Keratinocyte (primary cell): ENCODE measurements at regions not wholly inside any gene's neighbourhood (a gene's known extent, or its start where the extent isn't known, plus 50 kb on each side); places are given as distances from the start of the nearest gene placed in this dataset.

Experiments used
- DNase-seq: peaks from one replicate; pipeline ENCODE4 v3.0.0-alpha.2; 2011; ENCODE audit warnings: low read depth, missing footprints, low spot score
- FAIRE-seq: peaks from 2 replicates; lab custom pipeline; 2011; peaks lifted over from hg19 to GRCh38; lab: Jason Lieb, UNC
- H2AFZ ChIP-seq: 2 replicates; pipeline ENCODE4 v1.6.0; 2012; ENCODE audit warnings: low read length, control low read depth, inconsistent platforms; ENCODE audit not compliant: control insufficient read depth
- H3K27ac ChIP-seq: 2 replicates; pipeline ENCODE4 v1.5.1; 2011; ENCODE audit warnings: low read length; ENCODE audit not compliant: control insufficient read depth, insufficient read depth
- H3K27me3 ChIP-seq: 3 replicates; pipeline ENCODE4 v1.6.0; 2011; ENCODE audit warnings: low read length; ENCODE audit not compliant: control insufficient read depth, insufficient read depth; ENCODE audit errors: extremely low read depth
- H3K36me3 ChIP-seq, 2 experiments: 2 replicates in 1 of 2; 3 replicates in 1 of 2; pipeline ENCODE4 v1.5.1; 2011; ENCODE audit warnings: low read length in 2 of 2, mild to moderate bottlenecking in 1 of 2; ENCODE audit not compliant: control insufficient read depth in 2 of 2, insufficient read depth in 2 of 2; ENCODE audit errors: extremely low read depth in 1 of 2
- H3K4me1 ChIP-seq: 3 replicates; pipeline ENCODE4 v1.5.1; 2011; ENCODE audit warnings: low read length; ENCODE audit not compliant: control insufficient read depth, insufficient read depth; ENCODE audit errors: extremely low read depth
- H3K4me2 ChIP-seq: 3 replicates; pipeline ENCODE4 v1.6.0; 2011; ENCODE audit warnings: low read depth, low read length; ENCODE audit not compliant: control insufficient read depth, insufficient read depth; ENCODE audit errors: extremely low read depth
- H3K4me3 ChIP-seq, 3 experiments: fragments of 200-600 bp in 1 of 3; sonication (generic) in 1 of 3; 2 replicates in 2 of 3; 3 replicates in 1 of 3; pipeline ENCODE4 v1.5.1; 2011 to 2016; ENCODE audit warnings: low read length in 3 of 3, mild to moderate bottlenecking in 3 of 3, control low read depth in 2 of 3, inconsistent platforms in 1 of 3, low read depth in 1 of 3, mixed read lengths in 1 of 3, mixed run types in 1 of 3, moderate library complexity in 1 of 3; ENCODE audit not compliant: control insufficient read depth in 2 of 3, insufficient read depth in 2 of 3; ENCODE audit errors: extremely low read depth in 1 of 3
- H3K79me2 ChIP-seq: 2 replicates; pipeline ENCODE4 v1.6.0; 2012; ENCODE audit warnings: low read length; ENCODE audit not compliant: control insufficient read depth, insufficient read depth
- H3K9ac ChIP-seq: 3 replicates; pipeline ENCODE4 v1.6.0; 2011; ENCODE audit warnings: low read length; ENCODE audit not compliant: control insufficient read depth, insufficient read depth; ENCODE audit errors: extremely low read depth
- H3K9me1 ChIP-seq: 3 replicates; pipeline ENCODE4 v1.6.0; 2011; ENCODE audit warnings: low read length; ENCODE audit not compliant: control insufficient read depth, insufficient read depth; ENCODE audit errors: extremely low read depth
- H3K9me3 ChIP-seq: 2 replicates; pipeline ENCODE4 v1.5.1; 2012; ENCODE audit warnings: low read depth, low read length; ENCODE audit not compliant: control insufficient read depth
- H4K20me1 ChIP-seq: 3 replicates; pipeline ENCODE4 v1.6.0; 2011; ENCODE audit warnings: low read length; ENCODE audit not compliant: control insufficient read depth, insufficient read depth; ENCODE audit errors: extremely low read depth
- EZH2 ChIP-seq: IDR thresholded peaks from one replicate; pipeline ENCODE4 v1.6.1; 2012; ENCODE audit warnings: inconsistent platforms, mild to moderate bottlenecking, low read length, moderate library complexity
- dilution Hi-C: fragments of 300-500 bp; cut with MboI; formaldehyde crosslinking; loops from one replicate; pipeline ENCODE4 v1.7.0; 2020; ENCODE audit warnings: low sequenced_read_pairs; ENCODE audit not compliant: extremely low pct_ligation_motif_present
- TF ChIP-seq, protein P1 (sequence below), 3 experiments: IDR thresholded peaks in 1 of 3; conservative IDR thresholded peaks in 1 of 3; optimal IDR thresholded peaks in 1 of 3; 2 replicates in 2 of 3; 3 replicates in 1 of 3; pipeline versions ENCODE3 to v1.5.1; 2011; ENCODE audit warnings: low read length in 3 of 3, mild to moderate bottlenecking in 3 of 3, moderate library complexity in 2 of 3, control low read depth in 1 of 3, inconsistent platforms in 1 of 3; ENCODE audit not compliant: insufficient read depth in 2 of 3; ENCODE audit errors: extremely low read depth in 1 of 3

DNA sequence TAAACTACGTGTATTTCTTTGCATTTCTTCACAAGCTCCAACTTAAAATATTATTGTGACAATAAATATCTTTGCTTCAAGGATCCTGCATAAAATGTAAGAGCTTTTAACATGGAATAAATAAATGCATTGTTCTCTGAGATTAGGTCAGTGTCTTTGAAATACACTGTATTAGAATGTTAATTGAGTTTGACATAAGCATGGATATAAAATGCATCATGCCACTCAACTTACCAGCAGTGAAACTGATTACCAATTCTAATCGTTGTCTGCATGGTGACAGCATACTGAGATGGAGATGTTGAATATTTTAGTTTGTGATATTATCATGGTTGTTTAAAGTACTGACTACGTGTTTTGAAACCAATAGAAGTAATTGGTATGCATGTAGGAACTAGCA, 555.3 kb upstream of the ZNF608 start:
- Histone ChIP-seq H4K20me1 (no peaks in the 10 kb centered on the region), H3K79me2 (no peaks in the 10 kb centered on the region), H3K9ac (no peak overlapping the region), H3K9me3 (no peaks in the 10 kb centered on the region), H3K4me2 (no peak overlapping the region), H3K36me3 (no peaks in the 10 kb centered on the region), H3K27ac (no peak overlapping the region), H2AFZ (no peak overlapping the region), H3K4me1 (peaks cover 6% of the 10 kb centered on the region), H3K4me3 (no peak overlapping the region), H3K27me3 (no peaks in the 10 kb centered on the region), H3K9me1 (no peaks in the 10 kb centered on the region)
- dilution Hi-C loops: no loop called here
- TF ChIP-seq, protein P1, sequence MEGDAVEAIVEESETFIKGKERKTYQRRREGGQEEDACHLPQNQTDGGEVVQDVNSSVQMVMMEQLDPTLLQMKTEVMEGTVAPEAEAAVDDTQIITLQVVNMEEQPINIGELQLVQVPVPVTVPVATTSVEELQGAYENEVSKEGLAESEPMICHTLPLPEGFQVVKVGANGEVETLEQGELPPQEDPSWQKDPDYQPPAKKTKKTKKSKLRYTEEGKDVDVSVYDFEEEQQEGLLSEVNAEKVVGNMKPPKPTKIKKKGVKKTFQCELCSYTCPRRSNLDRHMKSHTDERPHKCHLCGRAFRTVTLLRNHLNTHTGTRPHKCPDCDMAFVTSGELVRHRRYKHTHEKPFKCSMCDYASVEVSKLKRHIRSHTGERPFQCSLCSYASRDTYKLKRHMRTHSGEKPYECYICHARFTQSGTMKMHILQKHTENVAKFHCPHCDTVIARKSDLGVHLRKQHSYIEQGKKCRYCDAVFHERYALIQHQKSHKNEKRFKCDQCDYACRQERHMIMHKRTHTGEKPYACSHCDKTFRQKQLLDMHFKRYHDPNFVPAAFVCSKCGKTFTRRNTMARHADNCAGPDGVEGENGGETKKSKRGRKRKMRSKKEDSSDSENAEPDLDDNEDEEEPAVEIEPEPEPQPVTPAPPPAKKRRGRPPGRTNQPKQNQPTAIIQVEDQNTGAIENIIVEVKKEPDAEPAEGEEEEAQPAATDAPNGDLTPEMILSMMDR (optimal IDR thresholded peaks at IDR 0.05 in 1 of 3, IDR thresholded peaks at IDR 0.05 in 1 of 3, conservative IDR thresholded peaks at IDR 0.05 in 1 of 3; ENCODE audit: extremely low read depth in 1 of 3, insufficient read depth in 2 of 3, low read length in 3 of 3): no peak
- TF ChIP-seq EZH2: no peak
- DNase-seq (no peak), FAIRE-seq (no peak)

DNA sequence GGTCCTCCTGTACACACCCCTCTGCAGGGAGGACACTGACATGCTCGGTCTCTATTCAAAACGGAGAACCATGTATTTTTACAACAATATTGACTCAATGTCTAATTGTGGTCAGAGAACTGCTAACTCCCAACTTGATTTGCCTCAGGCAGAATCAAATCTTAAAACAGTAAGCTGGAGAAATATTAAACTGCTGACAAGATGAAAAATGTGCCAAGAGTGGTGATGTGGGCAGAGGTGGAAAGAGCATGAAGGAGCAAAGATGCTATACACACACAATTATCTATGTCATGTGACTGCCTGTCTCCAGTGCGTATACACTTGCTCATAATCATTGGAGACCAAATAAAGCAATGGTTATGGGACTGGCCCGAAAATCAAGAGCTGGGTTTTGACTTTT, 556.1 kb upstream of the ZNF608 start:
- DNase-seq: no peak

More for the DNA sequence above, 556.1 kb upstream of the ZNF608 start:
- Histone ChIP-seq H3K9me1 (no peaks in the 10 kb centered on the region), H3K36me3 (no peaks in the 10 kb centered on the region), H3K4me3 (no peak overlapping the region), H4K20me1 (no peaks in the 10 kb centered on the region), H3K27me3 (no peaks in the 10 kb centered on the region), H2AFZ (no peak overlapping the region), H3K79me2 (no peaks in the 10 kb centered on the region), H3K9ac (no peak overlapping the region), H3K9me3 (no peaks in the 10 kb centered on the region), H3K4me1 (peaks cover 6% of the 10 kb centered on the region), H3K27ac (no peak overlapping the region), H3K4me2 (no peak overlapping the region)
- no peak for TF ChIP-seq EZH2
- TF ChIP-seq, protein P1 (optimal IDR thresholded peaks at IDR 0.05 in 1 of 3, IDR thresholded peaks at IDR 0.05 in 1 of 3, conservative IDR thresholded peaks at IDR 0.05 in 1 of 3; ENCODE audit: extremely low read depth in 1 of 3, insufficient read depth in 2 of 3, low read length in 3 of 3): no peak
- FAIRE-seq: no peak
- dilution Hi-C loops: no loop called here
